SHP77 (cell line): ENCODE measurements at regions not wholly inside any gene's neighbourhood (a gene's known extent, or its start where the extent isn't known, plus 50 kb on each side); places are given as distances from the start of the nearest gene placed in this dataset.

ENCODE experiments used
- DNase-seq, 2 experiments: peaks; one replicate each; lab custom pipeline; 2025; lab: John Stamatoyannopoulos, UW

DNA sequence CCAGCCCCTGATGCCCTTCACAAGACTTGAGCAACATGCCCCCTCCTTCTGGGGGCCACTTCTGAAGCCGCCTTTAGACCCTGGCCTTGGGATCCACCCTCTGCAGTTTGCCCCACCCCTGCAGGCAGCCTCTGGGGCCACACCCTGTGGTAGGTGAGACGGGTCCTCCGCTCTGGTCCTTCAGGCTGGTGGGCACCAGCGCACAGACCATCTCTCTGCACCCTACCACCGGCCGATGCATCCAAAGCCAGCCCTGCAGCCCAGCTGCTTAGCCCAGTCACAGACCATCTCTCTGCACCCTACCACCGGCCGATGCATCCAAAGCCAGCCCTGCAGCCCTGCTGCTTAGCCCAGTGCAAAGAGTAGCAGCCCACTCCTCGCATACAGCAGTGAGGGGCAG lies 159.3 kb upstream of the ECI2 start:
- DNase-seq = no peak

DNA sequence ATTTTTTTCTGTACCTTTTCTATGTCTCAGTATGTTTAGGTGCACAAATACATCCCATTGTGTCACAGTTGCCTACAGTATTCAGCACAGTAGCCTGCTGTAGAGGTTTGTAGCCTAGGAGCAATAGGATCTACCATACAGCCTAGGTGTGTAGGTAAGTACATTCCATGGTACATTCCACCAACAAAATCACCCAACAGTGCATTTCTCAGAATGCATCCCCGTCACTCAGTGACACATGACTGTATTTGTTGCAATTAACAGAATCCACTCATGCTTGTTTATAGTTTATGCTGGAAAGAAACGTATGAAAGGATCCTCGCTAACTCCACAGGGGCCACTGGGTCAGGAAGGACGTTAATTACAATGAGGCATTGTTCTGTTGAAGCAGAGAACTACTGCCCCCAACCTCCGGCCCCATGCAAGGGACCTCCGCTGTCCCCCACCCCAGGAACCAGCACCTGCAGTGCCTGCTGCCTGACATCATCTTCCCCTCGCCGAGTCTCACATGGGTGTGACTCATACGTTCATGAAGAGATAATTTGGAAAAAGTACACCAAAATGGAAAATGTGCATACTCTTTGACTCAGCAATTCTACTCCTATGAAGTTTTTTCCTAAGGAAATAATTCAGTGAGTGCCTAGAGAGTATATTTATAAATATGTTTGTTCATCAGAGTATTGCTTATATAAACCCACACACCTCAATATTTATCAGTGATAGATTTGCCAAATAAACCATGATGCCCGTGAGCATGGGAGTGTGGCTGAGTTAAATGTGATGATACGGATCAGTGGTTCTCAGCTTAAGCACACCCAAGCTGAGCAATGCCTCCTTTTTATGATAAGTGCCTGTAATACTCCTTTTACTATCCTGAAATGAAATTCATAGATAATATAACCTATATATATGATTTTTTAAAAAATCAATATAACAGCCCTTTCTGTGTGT lies 156.4 kb upstream of the ECI2 start:
- DNase-seq = no peak

DNA sequence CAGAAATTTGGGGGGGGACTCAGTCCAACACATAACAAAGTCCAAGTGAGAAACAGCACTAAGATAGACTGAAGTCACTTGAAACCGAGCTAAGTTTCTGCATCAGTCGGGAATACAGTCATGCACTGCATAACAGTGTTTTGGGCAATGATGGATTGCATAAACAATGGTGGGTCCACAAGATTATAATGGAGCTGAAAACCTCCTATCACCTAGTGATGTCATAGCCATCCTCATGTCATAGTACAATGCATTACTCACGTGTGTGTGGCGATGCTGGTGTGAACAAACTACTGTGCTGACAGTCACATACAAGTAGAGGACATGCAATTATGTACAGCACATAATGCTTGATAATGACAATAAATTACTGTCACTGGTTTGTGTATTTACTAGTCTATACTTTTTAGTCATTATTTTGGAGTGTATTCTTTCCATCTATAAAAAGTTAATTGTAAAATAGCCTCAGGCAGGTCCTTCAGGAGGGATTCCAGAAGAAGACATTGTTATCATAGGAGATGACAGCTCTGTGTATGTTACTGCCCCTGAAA lies 154.5 kb upstream of the ECI2 start:
- DNase-seq = no peak

DNA sequence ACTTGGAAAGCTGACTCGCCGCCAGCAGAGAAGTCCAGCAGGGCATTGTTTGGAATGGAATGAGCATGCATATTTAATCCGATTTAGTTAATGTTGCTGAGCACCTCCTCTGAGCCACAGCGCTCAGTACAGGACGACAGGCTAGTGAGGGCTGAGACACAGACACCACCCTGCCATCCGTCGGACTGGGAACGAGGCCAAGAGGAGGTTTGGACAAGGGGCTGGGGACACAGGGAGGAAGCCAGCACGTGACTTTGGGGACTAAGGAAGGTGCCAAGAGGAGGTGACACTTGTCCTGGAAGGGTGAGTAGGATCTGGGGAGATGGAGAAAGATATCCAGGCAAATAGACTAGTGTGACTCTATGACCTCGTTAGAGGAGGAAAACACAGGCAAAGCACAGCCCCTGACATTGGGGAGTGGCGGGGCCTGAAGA lies 152.5 kb upstream of the ECI2 start:
- DNase-seq = peak; percentile 15 to 50

DNA sequence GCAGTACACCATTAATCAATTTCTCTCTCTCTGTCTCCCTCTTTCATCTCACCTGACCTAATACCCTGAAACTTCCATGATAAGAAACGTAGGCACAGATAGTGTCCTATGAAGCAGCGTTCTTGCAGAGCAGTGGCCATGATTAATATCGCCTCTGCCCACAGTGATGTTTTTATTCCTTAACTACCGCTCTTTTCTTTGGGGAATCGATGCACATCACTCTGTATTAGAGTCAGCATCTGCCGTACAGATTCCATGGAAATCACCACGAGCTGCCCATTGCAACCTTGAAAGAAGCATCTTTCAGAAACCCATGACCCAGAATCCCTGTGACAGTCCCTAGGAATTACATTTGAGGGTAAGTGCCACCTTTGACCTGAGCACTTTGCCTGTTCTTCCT lies 152.0 kb upstream of the ECI2 start:
- no peak for DNase-seq

DNA sequence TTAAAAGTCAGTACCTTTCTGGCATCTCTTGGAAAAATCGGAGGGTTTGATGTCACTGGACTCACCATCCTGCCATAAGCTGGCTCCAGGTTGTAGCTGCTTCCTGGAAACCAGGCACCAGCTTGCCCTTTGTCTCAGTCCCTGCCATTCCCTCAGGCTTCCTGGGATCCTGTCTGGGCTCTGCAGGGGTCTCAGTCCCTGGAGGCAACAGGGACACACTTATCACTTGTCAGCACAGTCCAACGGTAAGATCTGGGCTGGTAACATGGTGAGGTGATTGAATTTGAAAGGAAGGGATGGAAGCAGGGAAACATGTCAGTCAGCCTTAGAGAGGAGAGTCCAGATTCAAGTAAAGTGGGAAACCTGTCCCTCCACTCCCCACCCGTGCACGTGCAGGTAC lies 147.6 kb upstream of the ECI2 start:
- no peak for DNase-seq

DNA sequence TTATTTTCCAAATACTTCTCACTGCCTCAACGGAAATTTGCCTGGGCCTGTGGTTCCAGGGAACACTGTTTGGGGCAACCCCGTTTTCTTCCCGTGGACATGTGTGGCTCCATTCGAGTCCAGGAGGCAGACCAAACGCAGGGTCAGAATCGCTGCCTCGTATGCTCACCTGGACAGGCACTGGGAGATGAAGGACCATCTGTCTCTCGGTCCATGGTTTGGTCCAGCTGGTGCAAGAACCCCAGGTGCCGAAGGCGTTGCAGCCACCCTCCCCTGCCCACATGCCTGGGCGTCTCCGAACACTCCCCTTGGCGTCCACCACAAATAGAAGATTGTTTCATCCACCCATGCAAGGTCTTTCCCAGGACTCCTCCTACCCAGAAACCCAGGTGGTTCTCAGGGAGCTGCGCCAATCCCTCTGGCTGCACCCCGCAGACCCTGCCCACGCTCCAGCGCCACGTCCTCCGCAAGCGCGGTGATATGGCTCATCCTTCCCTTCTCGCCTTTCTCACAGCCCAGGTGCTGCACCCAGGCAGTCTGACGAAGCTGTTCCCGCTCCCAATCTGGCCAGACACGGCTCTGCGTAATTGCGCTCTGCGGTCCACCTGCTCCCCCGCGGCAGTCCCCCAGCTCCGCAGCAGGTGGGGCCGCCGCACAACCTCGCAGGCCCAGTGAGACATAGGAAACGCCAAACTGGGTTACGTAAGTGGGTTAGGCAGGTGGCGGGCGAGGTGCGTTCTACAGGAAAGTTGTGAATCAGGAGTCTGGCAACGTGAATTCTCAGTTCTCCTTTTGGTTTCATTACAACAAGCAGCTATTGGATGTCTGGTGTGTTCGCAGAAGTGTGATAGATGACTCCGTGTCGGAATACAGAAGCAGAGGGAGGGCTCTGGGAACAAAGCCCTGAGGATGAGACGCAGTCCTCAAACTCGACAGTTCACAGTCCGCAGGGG lies 146.2 kb upstream of the ECI2 start:
- DNase-seq = peak; percentile 77 to 87

DNA sequence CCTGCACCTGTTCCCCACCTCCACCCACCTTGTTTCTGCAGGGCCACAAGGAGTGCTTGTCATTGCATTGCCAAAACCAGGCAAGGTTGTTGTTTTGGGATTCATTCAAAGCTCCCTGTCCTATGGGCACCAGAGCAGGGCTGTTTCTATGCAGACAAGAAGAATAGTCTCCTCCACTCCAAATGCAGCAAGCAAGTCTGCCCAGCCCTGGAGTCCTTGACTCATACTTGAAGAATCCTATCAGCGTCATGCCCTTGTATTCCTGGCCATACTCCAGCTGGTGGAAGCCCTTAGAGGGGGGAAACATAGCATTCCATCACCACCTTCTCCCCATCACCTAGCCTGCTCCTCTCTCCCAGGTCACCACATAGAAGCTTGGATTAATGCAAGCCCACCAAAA lies 145.3 kb upstream of the ECI2 start:
- DNase-seq = no peak

DNA sequence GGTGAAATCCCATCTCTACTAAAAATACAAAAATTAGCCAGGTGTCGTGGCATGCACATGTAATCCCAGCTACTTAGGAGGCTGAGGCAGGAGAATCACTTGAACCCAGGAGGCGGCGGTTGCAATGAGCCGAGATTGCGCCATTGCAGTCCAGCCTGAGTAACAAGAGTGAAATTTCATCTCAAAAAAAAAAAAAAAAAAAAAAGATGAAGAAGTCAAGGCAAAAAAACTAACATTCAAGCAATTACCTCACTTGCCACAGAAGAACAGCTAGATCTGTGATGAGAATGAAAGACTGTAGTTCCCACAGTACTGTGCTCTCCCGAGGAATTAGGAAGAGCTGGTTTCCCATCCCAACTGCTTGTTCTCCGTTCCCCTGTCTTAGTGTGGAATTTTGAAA lies 144.7 kb upstream of the ECI2 start:
- DNase-seq = no peak

DNA sequence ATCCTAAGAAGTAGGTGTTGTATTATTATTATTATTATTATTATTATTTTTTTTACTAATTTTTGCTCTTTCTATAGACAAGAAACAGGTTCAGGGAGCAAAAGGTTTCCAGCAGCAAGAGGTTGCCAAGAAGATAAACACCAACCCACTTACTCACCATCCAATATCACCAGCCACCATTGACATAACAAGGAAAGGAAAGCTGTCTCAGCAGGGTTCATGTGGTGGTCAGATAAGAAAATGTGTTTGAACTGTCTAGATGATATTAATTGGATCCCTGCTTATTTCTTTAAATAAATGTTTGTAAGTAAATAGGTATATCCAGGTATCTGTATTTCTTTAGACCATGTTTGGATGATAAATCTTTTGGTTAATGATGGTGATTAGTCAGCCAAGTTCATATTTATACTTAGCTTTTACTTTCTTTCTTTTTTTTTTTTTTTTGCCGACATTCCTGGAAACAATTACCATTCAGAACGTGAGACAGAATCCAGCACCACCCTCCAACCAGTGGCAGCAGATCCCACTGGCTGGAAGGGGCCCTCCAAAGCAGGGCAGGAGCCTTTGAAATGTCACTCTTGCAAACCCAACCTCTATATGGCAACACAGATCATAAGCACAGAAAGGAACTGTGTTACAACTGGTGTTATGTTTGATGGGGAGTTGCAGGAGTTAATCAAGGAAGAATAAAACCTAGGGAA lies 139.2 kb upstream of the ECI2 start:
- no peak for DNase-seq

DNA sequence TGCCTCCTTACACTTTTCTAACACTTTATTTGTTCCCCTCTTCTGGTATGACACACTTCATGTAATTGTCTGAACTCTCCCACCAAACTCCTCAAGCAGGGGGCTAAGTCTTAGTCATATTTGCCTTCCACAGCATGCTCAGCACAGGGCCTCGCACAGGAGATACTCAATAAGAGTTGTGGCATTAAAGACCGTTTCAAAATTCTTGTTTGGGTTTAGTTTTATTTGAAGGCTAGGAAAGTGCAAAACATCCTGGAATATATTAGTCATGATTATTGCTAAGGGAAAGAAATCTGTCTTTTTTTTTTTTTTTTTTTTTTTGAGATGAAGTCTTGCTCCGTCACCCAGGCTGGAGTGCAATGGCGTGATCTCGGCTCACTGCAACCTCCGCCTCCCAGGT lies 137.6 kb upstream of the ECI2 start:
- DNase-seq = no peak

DNA sequence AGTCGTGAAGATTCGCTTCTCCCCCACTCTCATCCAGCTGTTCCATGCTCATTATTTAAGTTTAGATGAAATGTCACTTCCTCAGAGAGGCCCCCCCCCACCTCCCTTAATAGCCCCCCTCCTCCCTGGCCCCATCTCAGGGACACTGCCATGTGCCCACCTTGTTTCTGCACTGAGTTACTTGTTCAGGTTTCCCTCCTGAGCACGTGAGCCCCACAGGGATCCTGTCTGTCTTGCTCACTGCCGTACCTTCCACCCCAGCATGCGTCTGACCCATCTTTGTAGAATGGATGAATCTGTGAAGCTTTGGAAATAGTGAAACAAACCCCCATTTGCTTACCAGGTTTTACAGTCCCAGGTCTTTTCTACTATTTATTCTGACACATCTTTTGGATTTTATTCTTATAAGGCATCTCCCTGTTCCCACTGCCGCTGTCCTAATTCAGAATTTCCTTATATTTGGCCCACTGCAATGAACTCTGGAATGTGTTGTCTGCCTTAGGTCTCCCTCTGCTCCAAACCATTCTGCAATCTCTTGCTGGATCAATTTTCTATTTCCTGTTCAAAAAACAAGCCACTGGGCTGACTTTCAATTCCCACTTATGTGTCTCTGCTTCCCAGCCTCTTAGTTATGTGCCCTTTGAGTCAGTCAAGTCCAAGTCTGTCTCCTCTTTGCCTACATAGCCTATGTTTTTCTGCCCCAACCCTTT lies 136.5 kb upstream of the ECI2 start:
- DNase-seq = no peak

DNA sequence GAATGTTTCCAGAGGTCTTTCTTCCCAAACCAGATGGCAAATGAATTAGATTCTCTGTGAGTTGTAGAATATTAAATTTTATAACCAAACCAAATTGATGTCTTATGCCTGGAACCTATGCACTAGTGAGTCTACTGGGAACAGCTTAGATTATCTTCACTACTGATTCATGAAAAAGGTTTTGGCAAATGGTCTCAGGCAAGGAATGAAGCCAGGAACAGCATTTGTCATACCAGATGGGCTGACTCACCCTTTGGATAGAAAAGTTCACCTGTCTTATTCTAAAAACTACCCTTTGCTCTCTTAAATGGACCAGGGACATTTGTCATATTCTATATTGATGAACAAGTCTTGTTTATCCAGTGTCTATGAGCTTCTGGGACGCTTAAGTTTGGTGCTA lies 135.4 kb upstream of the ECI2 start:
- no peak for DNase-seq

DNA sequence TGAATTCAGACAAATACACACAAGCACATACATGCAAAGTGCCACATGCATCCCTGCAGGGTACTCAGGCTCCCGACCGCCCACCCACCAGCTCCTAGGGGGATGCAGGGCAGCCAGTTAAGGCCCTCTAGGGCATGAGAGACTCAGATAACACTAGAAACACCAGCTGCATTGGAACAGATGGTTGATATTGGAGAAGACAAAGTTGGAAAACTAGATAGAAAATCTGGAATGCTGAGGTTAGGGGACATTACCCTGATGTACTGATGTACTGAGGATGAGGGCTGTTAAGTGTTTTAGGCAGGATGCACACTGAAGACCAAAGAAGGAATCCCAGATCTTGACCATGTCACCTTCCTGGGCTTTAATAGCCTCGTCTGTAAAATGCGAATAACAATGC lies 134.6 kb upstream of the ECI2 start:
- no peak for DNase-seq

DNA sequence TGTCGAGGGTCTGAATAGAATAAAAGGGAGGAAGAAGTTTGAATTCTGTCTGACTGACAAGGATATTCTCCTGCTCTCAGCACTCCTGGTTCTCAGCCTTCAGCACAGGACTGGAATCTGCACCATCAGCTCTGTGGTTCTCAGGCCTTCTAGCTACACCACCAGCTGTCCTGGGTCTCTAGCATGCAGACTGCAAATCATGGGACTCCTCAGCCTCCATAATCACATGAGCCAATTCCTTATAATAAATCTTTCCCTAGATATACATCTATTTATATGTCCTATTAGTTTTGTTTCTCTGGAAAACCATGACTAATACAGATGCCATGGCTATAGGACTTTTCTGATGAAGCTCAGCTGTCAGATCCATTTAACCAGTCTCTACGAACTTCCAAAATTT lies 132.8 kb upstream of the ECI2 start:
- DNase-seq = no peak

DNA sequence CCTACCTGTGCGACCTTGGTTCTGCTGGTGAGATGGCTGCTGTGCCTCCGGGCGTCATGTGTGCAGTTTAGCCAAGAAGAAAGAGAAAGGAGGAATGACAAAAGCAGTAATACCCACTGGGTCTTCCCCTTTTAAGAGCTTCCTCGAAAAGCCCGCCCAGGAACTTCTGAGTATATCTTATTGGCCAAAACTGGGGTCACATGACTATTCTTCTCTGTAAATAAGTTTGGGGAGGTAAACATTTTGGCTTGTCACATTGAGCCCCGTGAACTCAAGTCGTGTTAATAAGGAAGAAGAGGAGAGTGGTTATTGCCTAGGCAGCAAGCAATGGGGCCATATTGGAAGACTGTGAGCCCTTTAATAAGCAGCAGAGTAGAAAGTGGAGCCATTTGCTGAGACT lies 130.4 kb upstream of the ECI2 start:
- no peak for DNase-seq

DNA sequence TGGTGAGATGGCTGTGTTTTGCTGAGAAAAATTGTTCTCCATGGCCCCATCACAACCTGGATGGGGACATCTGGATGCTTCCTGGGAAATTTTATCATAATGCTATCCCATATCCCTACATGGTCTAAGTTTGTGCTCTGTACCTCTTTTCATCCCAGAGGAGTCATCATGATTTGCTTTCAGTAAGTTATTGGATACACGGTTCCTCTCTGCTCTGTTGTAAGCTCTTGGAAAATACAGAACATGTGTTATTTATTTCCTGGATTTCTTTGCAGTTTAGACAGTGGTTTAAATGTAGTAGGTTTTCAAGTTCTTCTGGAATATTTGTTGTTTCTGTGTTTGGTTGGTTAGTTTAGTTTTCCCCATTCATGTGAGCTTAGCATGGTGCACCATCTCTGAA lies 129.2 kb upstream of the ECI2 start:
- no peak for DNase-seq

DNA sequence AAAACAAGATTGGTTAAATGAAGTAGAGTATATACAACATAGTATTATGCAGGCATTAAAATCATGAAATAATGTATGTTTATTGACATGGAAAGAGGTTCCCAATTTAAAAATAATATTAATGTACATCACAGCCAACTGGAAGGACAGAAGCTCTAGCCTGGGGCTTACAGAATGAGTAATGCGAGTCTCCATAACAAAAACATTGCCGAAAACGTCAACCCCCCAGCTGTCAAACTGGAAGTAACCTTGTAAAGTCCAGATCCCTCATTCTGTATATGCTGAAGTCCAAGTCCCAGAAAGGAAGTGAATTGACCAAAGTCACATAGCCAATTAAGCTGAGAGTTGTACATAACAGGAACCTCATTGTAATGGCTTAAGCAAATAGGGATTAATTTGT lies 128.7 kb upstream of the ECI2 start:
- no peak for DNase-seq

DNA sequence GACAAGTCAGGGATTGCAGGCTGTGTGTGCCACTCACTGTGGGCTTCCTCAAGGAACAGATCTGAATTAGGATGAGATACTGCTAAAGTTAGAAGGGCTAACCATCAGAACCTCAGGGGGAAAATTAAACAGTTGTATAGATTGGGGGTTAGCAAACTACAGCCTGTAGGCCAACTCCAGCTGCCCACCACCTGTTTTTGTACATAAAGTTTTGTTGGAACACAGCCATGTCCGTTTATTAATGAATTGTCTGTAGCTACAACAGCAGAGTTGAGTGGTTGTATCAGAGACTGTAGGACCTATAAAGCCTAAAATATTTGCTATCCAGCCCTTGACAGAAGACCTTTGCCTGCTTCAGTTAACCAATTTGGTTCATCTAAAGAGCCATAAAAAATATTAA lies 127.2 kb upstream of the ECI2 start:
- DNase-seq = no peak

DNA sequence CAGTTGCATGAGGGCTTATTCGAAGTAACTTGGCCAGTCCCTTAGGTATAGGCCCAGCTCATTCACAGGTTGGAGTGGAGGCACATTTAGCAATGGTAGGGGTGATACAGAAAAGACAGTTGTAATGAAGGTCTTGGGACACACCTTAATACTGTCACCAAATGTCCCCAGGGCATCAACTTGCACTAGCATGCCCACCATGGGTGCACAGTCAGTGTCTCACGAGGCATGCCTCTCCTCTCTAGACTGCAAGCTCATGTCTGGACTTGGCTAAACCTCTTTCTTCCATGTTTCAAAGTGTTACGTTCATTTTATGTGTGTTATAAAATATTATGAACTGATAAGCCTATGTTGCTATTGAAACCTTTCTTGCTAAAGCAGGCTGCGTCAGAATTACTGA lies 124.0 kb upstream of the ECI2 start:
- no peak for DNase-seq

DNA sequence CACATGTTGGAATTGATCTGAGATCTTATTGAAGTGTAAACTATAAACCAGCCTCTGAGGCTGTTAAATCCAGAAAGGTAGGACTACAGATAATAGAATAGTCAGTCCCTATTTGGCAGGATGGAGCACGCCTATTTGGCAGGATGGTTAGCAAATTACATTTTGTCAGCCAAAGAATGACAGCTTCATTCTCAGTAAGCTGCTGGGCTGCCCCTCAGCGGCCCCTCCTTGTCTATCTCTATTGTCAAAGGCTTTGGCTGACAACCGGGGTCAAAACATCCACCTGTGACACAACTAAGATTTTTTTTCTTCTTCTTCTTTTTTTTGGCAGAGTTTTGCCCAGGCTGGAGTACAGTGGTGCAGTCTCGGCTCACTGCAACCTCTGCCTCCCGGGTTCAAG lies 123.4 kb upstream of the ECI2 start:
- no peak for DNase-seq
